ENCODE measurements at regions not wholly inside any gene's neighbourhood (a gene's known extent, or its start where the extent isn't known, plus 50 kb on each side); places are given as distances from the start of the nearest gene placed in this dataset.

DNA sequence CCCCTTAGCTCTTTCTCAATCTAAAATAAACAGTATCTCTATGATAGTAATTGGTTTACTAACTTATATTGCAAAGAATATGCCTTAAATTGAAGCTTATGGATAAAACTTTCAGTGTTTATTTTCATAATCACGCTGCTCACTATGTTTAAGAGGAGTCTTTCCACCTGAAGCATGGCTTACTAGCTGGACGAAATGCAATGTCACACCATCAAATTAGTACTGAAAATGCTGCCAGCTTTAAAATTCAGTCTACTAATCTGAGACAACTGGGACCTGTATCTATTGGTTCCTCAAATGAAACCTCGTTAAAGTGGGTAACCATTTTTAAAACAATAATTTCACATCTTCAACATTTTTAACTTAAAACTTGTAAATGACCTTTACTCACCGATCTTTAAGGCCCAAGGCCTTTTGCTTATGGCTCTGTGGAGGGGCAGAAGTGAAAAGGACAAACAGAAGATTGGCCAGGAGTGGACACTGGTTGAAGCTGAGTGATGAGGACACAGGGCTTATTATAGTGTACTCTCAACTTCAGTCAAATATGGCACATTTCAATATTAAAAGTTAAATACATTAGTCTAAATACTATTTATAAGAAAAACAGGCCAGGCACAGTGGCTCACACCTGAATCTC, 212.8 kb upstream of the WSB1 start:
- no peak for TF ChIP-seq CTCF (IDR thresholded peaks at IDR 0.05; ENCODE audit: control insufficient read depth, extremely low read depth, insufficient read depth)
- no peak for DNase-seq (ENCODE audit: low read depth)
- no peak overlapping the region for H3K4me3 ChIP-seq (ENCODE audit: low read depth, low read length)

- no peak for DNase-seq (ENCODE audit: low read depth)
- no peak for TF ChIP-seq CTCF (IDR thresholded peaks at IDR 0.05; ENCODE audit: control insufficient read depth, extremely low read depth, insufficient read depth)
- no peak overlapping the region for H3K4me3 ChIP-seq (ENCODE audit: low read depth, low read length)
These were observed 211.7 kb upstream of the WSB1 start for GRCh38 chr17:27082023-27082774.

DNA sequence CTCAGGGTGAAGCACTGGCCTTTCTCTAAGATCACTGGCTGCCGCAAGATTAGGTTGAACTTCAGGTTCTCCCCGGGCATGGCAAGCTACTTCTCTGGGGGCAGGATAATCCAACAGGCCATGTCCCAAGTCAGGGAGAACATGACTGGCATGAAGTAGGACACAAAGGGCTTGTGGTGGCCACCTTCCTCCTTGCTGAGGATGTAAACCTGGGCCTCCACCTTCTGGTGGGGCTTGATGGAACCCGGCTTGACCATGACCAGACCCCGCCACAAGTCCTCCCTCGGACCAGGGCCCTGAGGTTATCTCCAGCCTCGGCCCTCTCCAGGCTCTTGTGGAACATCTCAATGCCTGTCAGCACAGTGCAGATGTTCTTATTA, 211.1 kb upstream of the WSB1 start:
- DNase-seq (ENCODE audit: low read depth), result no peak
- TF ChIP-seq CTCF (IDR thresholded peaks at IDR 0.05; ENCODE audit: control insufficient read depth, extremely low read depth, insufficient read depth), result no peak
- H3K4me3 ChIP-seq (ENCODE audit: low read depth, low read length), result no peak overlapping the region

GRCh38 chr17:27083408-27084185, 210.3 kb upstream of the WSB1 start:
- no peak for TF ChIP-seq CTCF (IDR thresholded peaks at IDR 0.05; ENCODE audit: control insufficient read depth, extremely low read depth, insufficient read depth)

DNA sequence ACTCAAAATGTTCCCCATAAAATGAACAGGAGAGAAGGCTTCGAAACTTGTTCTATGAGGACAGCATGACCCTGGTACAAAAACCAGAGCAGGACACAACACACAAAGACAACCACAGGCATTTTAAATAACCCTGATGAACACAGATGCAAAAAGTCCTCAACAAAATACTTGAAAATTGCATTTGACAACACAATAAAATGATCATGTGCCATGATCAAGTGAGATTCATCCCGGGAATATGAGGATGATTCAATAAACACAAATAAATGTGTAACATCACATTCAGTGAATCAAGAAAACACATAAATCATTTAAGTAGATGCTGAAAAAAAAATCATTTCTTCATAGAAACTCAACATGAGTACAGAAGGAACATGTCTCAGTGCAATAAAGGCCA, 208.4 kb upstream of the WSB1 start:
- DNase-seq (ENCODE audit: low read depth), result peak; percentile 44
- TF ChIP-seq CTCF (IDR thresholded peaks at IDR 0.05; ENCODE audit: control insufficient read depth, extremely low read depth, insufficient read depth), result no peak
- no peak overlapping the region for H3K4me3 ChIP-seq (ENCODE audit: low read depth, low read length)

More at GRCh38 chr17:27083408-27084185, 210.3 kb upstream of the WSB1 start:
- no peak overlapping the region for H3K4me3 ChIP-seq (ENCODE audit: low read depth, low read length)
- no peak for DNase-seq (ENCODE audit: low read depth)

GRCh38 chr17:27086526-27086925, 207.4 kb upstream of the WSB1 start:
- no peak overlapping the region for H3K4me3 ChIP-seq (ENCODE audit: low read depth, low read length)
- no peak for TF ChIP-seq CTCF (IDR thresholded peaks at IDR 0.05; ENCODE audit: control insufficient read depth, extremely low read depth, insufficient read depth)
- DNase-seq (ENCODE audit: low read depth), result no peak
